GM23338 (cell line): ENCODE measurements at regions not wholly inside any gene's neighbourhood (a gene's known extent, or its start where the extent isn't known, plus 50 kb on each side); places are given as distances from the start of the nearest gene placed in this dataset.

ENCODE experiments used
- CREB1 ChIP-seq: fragments of 250-450 bp; sonication (Bioruptor Pico); IDR thresholded peaks from 2 replicates; pipeline ENCODE4 v1.5.0; 2020; ENCODE audit warnings: low read depth, mild to moderate bottlenecking, moderate library complexity
- EZH2 ChIP-seq: fragments of 200-600 bp; sonication (generic); IDR thresholded peaks from one replicate; pipeline ENCODE4 v1.8.0; 2017; ENCODE audit warnings: antibody characterized with exemption, mild to moderate bottlenecking, low read depth; ENCODE audit not compliant: unreplicated experiment
- EZH2phosphoT487 ChIP-seq: fragments of 200-600 bp; sonication (generic); IDR thresholded peaks from one replicate; pipeline ENCODE4 v1.8.1; 2018; ENCODE audit warnings: antibody characterized with exemption; ENCODE audit not compliant: unreplicated experiment
- JUNB ChIP-seq: IDR thresholded peaks from one replicate; pipeline ENCODE4 v1.6.1; 2016; ENCODE audit warnings: antibody characterized with exemption; ENCODE audit not compliant: unreplicated experiment
- NANOG ChIP-seq: IDR thresholded peaks from 2 replicates; pipeline ENCODE4 v1.6.1; 2016; ENCODE audit warnings: antibody characterized with exemption, borderline replicate concordance
- POLR2AphosphoS5 ChIP-seq: IDR thresholded peaks from 2 replicates; pipeline ENCODE4 v1.6.1; 2016; ENCODE audit warnings: antibody characterized with exemption, low read depth
- STAT1 ChIP-seq: IDR thresholded peaks from one replicate; pipeline ENCODE4 v1.6.1; 2016; ENCODE audit warnings: antibody characterized with exemption; ENCODE audit not compliant: unreplicated experiment
- ZNF114 ChIP-seq: fragments of 250-450 bp; sonication (Bioruptor Pico); IDR thresholded peaks from 2 replicates; pipeline ENCODE4 v1.5.0; 2020; ENCODE audit warnings: mild to moderate bottlenecking, moderate library complexity
- TF ChIP-seq, protein P1 (sequence below): fragments of 250-450 bp; sonication (Bioruptor Pico); IDR thresholded peaks from 2 replicates; pipeline ENCODE4 v1.5.0; 2020; ENCODE audit warnings: mild to moderate bottlenecking, moderate library complexity
- TF ChIP-seq, protein P2 (sequence below): IDR thresholded peaks from one replicate; pipeline ENCODE4 v1.6.1; 2018; ENCODE audit warnings: antibody characterized with exemption; ENCODE audit not compliant: unreplicated experiment

- TF ChIP-seq, protein P1, sequence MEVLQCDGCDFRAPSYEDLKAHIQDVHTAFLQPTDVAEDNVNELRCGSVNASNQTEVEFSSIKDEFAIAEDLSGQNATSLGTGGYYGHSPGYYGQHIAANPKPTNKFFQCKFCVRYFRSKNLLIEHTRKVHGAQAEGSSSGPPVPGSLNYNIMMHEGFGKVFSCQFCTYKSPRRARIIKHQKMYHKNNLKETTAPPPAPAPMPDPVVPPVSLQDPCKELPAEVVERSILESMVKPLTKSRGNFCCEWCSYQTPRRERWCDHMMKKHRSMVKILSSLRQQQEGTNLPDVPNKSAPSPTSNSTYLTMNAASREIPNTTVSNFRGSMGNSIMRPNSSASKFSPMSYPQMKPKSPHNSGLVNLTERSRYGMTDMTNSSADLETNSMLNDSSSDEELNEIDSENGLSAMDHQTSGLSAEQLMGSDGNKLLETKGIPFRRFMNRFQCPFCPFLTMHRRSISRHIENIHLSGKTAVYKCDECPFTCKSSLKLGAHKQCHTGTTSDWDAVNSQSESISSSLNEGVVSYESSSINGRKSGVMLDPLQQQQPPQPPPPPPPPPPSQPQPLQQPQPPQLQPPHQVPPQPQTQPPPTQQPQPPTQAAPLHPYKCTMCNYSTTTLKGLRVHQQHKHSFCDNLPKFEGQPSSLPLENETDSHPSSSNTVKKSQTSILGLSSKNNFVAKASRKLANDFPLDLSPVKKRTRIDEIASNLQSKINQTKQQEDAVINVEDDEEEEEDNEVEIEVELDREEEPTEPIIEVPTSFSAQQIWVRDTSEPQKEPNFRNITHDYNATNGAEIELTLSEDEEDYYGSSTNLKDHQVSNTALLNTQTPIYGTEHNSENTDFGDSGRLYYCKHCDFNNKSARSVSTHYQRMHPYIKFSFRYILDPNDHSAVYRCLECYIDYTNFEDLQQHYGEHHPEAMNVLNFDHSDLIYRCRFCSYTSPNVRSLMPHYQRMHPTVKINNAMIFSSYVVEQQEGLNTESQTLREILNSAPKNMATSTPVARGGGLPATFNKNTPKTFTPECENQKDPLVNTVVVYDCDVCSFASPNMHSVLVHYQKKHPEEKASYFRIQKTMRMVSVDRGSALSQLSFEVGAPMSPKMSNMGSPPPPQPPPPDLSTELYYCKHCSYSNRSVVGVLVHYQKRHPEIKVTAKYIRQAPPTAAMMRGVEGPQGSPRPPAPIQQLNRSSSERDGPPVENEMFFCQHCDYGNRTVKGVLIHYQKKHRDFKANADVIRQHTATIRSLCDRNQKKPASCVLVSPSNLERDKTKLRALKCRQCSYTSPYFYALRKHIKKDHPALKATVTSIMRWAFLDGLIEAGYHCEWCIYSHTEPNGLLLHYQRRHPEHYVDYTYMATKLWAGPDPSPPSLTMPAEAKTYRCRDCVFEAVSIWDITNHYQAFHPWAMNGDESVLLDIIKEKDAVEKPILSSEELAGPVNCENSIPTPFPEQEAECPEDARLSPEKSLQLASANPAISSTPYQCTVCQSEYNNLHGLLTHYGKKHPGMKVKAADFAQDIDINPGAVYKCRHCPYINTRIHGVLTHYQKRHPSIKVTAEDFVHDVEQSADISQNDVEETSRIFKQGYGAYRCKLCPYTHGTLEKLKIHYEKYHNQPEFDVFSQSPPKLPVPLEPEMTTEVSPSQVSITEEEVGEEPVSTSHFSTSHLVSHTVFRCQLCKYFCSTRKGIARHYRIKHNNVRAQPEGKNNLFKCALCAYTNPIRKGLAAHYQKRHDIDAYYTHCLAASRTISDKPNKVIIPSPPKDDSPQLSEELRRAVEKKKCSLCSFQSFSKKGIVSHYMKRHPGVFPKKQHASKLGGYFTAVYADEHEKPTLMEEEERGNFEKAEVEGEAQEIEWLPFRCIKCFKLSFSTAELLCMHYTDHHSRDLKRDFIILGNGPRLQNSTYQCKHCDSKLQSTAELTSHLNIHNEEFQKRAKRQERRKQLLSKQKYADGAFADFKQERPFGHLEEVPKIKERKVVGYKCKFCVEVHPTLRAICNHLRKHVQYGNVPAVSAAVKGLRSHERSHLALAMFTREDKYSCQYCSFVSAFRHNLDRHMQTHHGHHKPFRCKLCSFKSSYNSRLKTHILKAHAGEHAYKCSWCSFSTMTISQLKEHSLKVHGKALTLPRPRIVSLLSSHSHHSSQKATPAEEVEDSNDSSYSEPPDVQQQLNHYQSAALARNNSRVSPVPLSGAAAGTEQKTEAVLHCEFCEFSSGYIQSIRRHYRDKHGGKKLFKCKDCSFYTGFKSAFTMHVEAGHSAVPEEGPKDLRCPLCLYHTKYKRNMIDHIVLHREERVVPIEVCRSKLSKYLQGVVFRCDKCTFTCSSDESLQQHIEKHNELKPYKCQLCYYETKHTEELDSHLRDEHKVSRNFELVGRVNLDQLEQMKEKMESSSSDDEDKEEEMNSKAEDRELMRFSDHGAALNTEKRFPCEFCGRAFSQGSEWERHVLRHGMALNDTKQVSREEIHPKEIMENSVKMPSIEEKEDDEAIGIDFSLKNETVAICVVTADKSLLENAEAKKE (CRISPR knock-in tag), result no peak
- TF ChIP-seq STAT1, result no peak
- no peak for TF ChIP-seq JUNB
- TF ChIP-seq NANOG, result no peak
- no peak for TF ChIP-seq EZH2phosphoT487
- TF ChIP-seq CREB1 (CRISPR knock-in tag), result no peak
- no peak for TF ChIP-seq EZH2
- TF ChIP-seq, protein P2, sequence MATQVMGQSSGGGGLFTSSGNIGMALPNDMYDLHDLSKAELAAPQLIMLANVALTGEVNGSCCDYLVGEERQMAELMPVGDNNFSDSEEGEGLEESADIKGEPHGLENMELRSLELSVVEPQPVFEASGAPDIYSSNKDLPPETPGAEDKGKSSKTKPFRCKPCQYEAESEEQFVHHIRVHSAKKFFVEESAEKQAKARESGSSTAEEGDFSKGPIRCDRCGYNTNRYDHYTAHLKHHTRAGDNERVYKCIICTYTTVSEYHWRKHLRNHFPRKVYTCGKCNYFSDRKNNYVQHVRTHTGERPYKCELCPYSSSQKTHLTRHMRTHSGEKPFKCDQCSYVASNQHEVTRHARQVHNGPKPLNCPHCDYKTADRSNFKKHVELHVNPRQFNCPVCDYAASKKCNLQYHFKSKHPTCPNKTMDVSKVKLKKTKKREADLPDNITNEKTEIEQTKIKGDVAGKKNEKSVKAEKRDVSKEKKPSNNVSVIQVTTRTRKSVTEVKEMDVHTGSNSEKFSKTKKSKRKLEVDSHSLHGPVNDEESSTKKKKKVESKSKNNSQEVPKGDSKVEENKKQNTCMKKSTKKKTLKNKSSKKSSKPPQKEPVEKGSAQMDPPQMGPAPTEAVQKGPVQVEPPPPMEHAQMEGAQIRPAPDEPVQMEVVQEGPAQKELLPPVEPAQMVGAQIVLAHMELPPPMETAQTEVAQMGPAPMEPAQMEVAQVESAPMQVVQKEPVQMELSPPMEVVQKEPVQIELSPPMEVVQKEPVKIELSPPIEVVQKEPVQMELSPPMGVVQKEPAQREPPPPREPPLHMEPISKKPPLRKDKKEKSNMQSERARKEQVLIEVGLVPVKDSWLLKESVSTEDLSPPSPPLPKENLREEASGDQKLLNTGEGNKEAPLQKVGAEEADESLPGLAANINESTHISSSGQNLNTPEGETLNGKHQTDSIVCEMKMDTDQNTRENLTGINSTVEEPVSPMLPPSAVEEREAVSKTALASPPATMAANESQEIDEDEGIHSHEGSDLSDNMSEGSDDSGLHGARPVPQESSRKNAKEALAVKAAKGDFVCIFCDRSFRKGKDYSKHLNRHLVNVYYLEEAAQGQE, result no peak
- no peak for TF ChIP-seq POLR2AphosphoS5
- TF ChIP-seq ZNF114 (CRISPR knock-in tag), result no peak
Observed at GRCh38 chr7:109752068-109752467, 1182.4 kb downstream of the DNAJB9 start (continued).
